GM12865 (cell line): ENCODE measurements at regions not wholly inside any gene's neighbourhood (a gene's known extent, or its start where the extent isn't known, plus 50 kb on each side); places are given as distances from the start of the nearest gene placed in this dataset.

Experiments
- DNase-seq: peaks from one replicate; pipeline ENCODE4 v3.0.0; 2010; ENCODE audit warnings: low read depth
- H3K4me3 ChIP-seq: 2 replicates; pipeline ENCODE4 v1.5.1; 2011; ENCODE audit warnings: mild to moderate bottlenecking, low read depth, low read length, control low read depth
- TF ChIP-seq, protein P1 (sequence below): IDR thresholded peaks from 2 replicates; pipeline ENCODE4 v1.5.1; 2011; ENCODE audit warnings: low read length, control low read depth, low read depth, inconsistent platforms; ENCODE audit not compliant: insufficient read depth; ENCODE audit errors: missing control alignments

DNA sequence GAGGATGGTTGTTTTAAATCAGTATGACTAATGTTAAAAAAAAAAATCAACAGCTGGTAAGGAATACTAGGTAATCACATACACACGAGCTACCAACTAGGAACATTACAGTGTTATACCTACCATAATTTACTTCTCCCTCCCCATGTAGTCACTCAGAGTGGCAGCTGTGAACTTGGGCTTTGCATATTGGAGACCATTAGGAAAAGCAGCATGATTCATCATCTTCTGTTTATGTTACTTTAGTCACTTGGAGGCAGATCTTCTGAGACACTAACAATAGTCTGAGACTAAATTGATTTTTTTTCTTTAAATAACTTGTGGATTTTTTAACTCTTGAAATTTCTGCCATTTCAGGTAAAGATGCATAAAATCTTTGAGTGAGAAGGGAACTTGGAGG is 141.5 kb upstream of the NR4A3 start:
- no peak overlapping the region for H3K4me3 ChIP-seq
- DNase-seq: no peak
- TF ChIP-seq, protein P1, sequence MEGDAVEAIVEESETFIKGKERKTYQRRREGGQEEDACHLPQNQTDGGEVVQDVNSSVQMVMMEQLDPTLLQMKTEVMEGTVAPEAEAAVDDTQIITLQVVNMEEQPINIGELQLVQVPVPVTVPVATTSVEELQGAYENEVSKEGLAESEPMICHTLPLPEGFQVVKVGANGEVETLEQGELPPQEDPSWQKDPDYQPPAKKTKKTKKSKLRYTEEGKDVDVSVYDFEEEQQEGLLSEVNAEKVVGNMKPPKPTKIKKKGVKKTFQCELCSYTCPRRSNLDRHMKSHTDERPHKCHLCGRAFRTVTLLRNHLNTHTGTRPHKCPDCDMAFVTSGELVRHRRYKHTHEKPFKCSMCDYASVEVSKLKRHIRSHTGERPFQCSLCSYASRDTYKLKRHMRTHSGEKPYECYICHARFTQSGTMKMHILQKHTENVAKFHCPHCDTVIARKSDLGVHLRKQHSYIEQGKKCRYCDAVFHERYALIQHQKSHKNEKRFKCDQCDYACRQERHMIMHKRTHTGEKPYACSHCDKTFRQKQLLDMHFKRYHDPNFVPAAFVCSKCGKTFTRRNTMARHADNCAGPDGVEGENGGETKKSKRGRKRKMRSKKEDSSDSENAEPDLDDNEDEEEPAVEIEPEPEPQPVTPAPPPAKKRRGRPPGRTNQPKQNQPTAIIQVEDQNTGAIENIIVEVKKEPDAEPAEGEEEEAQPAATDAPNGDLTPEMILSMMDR: no peak

DNA sequence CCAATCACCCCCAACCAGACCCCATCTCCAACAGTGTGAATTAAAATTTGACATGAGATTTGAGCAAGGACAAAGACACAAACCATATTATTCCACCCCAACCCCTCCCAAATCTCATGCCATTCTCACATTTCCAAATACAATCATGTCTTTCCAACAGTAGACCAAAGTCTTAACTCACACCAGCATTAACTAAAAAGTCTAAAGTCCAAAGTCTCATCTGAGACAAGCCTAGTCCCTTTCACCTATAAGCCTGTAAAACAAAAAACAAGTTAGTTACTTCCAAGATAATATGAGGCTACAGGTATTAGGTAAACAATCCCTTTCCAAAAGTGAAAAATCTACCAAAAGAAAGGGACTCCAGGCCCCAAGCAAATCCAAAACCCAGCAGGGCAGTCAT is 140.6 kb upstream of the NR4A3 start:
- H3K4me3 ChIP-seq: no peak overlapping the region
- no peak for DNase-seq

DNA sequence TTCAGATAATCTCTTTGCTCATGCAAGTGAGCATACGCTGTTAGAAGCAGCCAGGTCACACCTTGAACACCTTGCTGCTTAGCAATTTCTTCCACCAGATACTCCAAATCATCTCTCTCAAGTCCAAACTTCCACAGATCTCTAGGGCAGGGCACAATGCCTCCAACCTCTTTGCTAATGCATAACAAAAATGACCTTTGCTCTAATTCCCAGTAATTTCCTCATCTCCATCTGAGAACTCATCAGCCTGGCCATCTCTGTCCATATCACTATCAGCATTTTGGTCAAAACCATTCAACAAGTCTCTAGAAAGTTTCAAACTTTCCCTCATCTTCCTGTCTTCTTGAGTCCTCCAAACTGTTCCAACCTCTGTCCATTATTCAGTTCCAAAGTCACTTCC is 139.3 kb upstream of the NR4A3 start:
- TF ChIP-seq, protein P1: no peak
- H3K4me3 ChIP-seq: no peak overlapping the region
- no peak for DNase-seq

More for the DNA sequence above, 140.6 kb upstream of the NR4A3 start:
- TF ChIP-seq, protein P1: no peak

DNA sequence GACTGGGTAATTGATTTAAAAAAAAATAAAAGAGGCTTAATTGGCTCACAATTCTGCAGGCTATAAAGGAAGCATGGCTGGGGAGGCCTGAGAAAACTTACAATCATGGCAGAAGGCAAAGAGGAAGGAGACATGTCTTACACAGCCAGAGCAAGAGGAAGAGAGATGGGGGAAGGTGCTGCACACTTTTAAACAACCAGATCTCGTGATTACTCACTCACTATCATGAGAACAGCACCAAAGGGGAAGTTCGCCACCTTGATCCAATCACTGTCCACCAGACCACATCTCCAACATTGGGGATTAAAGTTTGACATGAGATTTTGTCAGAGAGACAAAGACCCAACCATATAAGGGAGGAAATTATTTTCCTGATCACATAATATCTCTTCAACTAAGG is 138.8 kb upstream of the NR4A3 start:
- DNase-seq: no peak
- TF ChIP-seq, protein P1: no peak
- no peak overlapping the region for H3K4me3 ChIP-seq

DNA sequence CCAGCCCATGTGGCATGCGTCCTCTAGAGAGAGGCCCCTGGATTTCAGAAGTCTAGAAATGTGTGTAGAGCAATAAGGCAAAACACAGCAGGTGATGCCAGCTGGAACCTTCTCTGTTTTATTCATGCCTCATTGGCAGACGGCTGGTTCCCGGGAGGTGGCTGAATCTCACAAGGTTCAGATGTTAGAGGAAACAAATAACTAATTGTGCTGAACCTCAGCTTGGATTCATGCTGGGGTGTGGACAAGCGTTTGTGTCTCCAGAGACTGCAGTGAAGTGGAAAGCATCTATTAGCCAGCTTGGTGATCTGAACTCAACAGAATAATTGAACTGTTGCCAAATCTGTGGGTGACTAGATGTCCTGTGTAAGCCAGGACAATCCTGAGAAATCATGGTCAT is 131.1 kb upstream of the NR4A3 start:
- TF ChIP-seq, protein P1: no peak
- no peak overlapping the region for H3K4me3 ChIP-seq
- peak; percentile 7 for DNase-seq

DNA sequence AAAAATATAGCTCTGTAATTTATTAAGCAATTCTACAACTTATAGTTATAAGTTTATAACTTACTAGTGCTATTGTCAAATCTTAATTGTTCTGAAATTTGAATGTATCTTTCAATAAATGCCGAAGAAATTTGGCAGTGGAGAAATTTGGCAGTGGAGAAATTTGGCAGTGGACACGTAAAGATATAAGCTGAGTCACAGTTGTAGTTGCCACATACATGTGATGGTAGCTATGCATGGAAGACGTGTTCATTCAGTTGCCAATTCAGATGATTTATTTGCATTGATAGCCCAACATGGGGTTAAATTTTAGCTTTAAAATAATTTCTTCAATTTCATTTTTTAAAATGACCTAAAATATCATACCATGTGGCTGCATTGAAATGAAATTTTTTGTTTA is 127.8 kb upstream of the NR4A3 start:
- no peak overlapping the region for H3K4me3 ChIP-seq
- TF ChIP-seq, protein P1: no peak
- DNase-seq: no peak

DNA sequence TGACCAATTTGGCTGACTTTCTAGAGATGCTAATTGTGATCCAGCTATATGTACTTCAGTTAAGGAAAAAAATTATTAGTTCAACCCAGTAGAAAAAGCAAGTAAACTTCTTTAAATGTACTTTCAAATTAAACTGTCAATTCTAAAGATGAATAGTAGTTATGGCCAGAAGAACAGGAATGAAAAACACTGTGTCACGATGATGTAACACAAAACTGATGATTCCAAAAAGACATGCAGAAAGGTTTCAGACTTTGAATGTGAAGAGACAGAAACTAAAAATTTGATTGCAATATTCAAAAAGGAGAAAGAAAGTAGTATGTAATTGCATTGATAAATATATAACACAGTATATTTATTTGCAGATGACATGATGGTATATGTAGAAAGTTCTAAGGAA is 127.3 kb upstream of the NR4A3 start:
- H3K4me3 ChIP-seq: no peak overlapping the region
- no peak for DNase-seq
- TF ChIP-seq, protein P1: no peak
